GM10248 (cell line): ENCODE measurements at regions not wholly inside any gene's neighbourhood (a gene's known extent, or its start where the extent isn't known, plus 50 kb on each side); places are given as distances from the start of the nearest gene placed in this dataset.

Experiments
- CTCF ChIA-PET: fragments of 300-600 bp; sonication (Branson Sonifier 250); formaldehyde crosslinking; extraction: SDS; loops from one replicate; lab custom pipeline; 2021; ENCODE audit warnings: antibody characterized with exemption; lab: Yijun Ruan, JAX
- POLR2A ChIA-PET: fragments of 350-650 bp; sonication (Branson Sonifier 250); formaldehyde crosslinking; extraction: SDS; loops from one replicate; lab custom pipeline; 2020; ENCODE audit warnings: antibody characterized with exemption; lab: Yijun Ruan, JAX
- DNase-seq: peaks from one replicate; pipeline ENCODE4 v3.0.0; 2012; ENCODE audit errors: extremely low spot score
- TF ChIP-seq, protein P1 (sequence below): IDR thresholded peaks from 2 replicates; pipeline ENCODE4 v1.5.1; 2012; ENCODE audit warnings: mild to moderate bottlenecking, low read depth; ENCODE audit errors: extremely low read depth, missing control alignments, control extremely low read depth

GRCh38 chr14:71449316-71450055 is 482.7 kb upstream of the RGS6 start:
- ChIA-PET POLR2A (interaction anchor here (0.6 kb wide), 1 partner anchor 9 kb away, joined by 3 read pairs; no protein-coding TSS in a partner anchor), CTCF (interaction anchor here (0.8 to 2.5 kb wide), 6 partner anchors 9 to 311 kb away, joined by 3 to 15 read pairs (median 4); no protein-coding TSS in a partner anchor)
- TF ChIP-seq, protein P1, sequence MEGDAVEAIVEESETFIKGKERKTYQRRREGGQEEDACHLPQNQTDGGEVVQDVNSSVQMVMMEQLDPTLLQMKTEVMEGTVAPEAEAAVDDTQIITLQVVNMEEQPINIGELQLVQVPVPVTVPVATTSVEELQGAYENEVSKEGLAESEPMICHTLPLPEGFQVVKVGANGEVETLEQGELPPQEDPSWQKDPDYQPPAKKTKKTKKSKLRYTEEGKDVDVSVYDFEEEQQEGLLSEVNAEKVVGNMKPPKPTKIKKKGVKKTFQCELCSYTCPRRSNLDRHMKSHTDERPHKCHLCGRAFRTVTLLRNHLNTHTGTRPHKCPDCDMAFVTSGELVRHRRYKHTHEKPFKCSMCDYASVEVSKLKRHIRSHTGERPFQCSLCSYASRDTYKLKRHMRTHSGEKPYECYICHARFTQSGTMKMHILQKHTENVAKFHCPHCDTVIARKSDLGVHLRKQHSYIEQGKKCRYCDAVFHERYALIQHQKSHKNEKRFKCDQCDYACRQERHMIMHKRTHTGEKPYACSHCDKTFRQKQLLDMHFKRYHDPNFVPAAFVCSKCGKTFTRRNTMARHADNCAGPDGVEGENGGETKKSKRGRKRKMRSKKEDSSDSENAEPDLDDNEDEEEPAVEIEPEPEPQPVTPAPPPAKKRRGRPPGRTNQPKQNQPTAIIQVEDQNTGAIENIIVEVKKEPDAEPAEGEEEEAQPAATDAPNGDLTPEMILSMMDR = no peak
- DNase-seq = no peak

GRCh38 chr14:71451501-71451900 is 480.7 kb upstream of the RGS6 start:
- ChIA-PET CTCF (no interaction called here), POLR2A (no interaction called here)
- TF ChIP-seq, protein P1 = no peak
- DNase-seq = no peak

DNA sequence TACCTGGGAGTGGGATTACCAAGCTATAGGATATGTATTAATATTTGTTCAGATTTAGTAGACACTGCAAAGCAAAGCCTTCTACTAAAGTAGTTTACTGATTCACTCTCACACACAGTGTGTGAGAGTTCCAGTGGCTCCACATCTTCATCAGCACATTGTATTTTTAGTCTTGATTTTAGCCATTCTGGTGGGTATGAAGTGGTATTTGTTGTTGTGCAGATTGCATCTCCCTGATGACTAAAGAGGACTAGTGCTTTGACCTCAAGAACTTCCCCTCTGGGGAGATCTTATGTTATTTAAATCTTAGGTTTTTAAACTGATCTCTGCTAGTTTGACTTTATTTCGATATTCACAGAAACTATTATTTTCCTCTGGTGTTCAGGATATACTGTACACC is 479.7 kb upstream of the RGS6 start:
- TF ChIP-seq, protein P1 = no peak
- DNase-seq = no peak
- ChIA-PET CTCF (interaction anchor here (1.1 to 2.1 kb wide), 3 partner anchors 8 to 22 kb away, joined by 3 to 7 read pairs (median 4); no protein-coding TSS in a partner anchor), POLR2A (no interaction called here)

DNA sequence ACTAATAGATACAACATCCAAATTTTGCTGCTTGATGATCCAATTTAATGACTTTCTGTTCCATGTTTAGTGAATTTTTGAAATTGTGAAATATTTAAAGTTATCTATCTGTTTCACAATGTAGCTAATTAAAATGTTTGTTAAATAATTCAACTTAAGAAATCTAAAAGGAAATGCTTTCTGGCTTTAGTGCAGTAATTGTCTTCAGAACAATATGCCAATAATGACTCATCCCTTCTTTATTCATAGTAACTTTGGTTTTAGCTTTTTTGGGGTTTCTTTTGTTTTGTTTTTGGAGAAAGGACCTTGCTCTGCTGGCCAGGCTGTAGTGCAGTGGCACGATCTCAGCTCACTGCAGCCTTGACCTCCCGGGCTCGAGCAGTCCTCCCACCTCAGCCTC is 479.2 kb upstream of the RGS6 start:
- no peak for DNase-seq
- ChIA-PET POLR2A (no interaction called here), CTCF (interaction anchor here (1.1 to 2.1 kb wide), 4 partner anchors 8 to 21 kb away, joined by 3 to 7 read pairs (median 4); no protein-coding TSS in a partner anchor)
- TF ChIP-seq, protein P1 = no peak

- ChIA-PET POLR2A (no interaction called here), CTCF (interaction anchor here (1.1 to 2.1 kb wide), 4 partner anchors 9 to 31 kb away, joined by 3 to 7 read pairs (median 4); no protein-coding TSS in a partner anchor)
- no peak for DNase-seq
- TF ChIP-seq, protein P1 = no peak
Observed at GRCh38 chr14:71454010-71454409, 478.2 kb upstream of the RGS6 start.

GRCh38 chr14:71454513-71455332 is 477.5 kb upstream of the RGS6 start:
- CTCF ChIA-PET = interaction anchor here (0.9 to 2.1 kb wide), 3 partner anchors 10 to 31 kb away, joined by 3 to 7 read pairs (median 3); no protein-coding TSS in a partner anchor

More at GRCh38 chr14:71454513-71455332, 477.5 kb upstream of the RGS6 start:
- TF ChIP-seq, protein P1 = no peak
- POLR2A ChIA-PET = no interaction called here
- no peak for DNase-seq
